ENCODE measurements at regions not wholly inside any gene's neighbourhood (a gene's known extent, or its start where the extent isn't known, plus 50 kb on each side); places are given as distances from the start of the nearest gene placed in this dataset.

DNA sequence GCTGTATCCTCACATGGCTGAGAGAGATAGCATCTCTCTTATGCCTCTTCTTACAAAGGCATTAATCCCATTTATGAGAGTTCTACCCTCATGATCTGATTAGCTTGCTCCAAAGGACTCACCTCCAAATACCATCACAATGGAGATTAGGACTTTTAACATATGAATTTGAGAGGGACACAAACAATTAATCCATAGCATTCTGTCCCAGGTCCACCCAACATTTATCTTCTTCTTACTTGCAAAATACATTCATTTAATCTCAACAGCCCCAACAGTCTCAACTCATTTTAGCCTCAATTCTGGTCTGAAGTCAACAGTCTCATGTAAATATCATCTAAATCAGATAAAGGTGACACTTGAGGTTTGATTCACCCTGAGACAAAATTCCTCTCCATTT, 555.4 kb downstream of the RAB28 start:
- H3K4me3 Mint-ChIP-seq = no peak overlapping the region
- TF ChIP-seq, protein P1, sequence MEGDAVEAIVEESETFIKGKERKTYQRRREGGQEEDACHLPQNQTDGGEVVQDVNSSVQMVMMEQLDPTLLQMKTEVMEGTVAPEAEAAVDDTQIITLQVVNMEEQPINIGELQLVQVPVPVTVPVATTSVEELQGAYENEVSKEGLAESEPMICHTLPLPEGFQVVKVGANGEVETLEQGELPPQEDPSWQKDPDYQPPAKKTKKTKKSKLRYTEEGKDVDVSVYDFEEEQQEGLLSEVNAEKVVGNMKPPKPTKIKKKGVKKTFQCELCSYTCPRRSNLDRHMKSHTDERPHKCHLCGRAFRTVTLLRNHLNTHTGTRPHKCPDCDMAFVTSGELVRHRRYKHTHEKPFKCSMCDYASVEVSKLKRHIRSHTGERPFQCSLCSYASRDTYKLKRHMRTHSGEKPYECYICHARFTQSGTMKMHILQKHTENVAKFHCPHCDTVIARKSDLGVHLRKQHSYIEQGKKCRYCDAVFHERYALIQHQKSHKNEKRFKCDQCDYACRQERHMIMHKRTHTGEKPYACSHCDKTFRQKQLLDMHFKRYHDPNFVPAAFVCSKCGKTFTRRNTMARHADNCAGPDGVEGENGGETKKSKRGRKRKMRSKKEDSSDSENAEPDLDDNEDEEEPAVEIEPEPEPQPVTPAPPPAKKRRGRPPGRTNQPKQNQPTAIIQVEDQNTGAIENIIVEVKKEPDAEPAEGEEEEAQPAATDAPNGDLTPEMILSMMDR (IDR thresholded peaks at IDR 0.05) = no peak
- H3K27me3 Mint-ChIP-seq (ENCODE audit: insufficient read depth) = peaks cover 1% of the 10 kb centered on the region
- no peak for DNase-seq
- no peaks in the 10 kb centered on the region for H3K4me1 Mint-ChIP-seq (ENCODE audit: low read depth)
- no peaks in the 10 kb centered on the region; the same call in 1 of the 2 replicates for H3K36me3 Mint-ChIP-seq (ENCODE audit: low read depth)
- H3K9me3 Mint-ChIP-seq = peaks cover 51% of the 10 kb centered on the region
- no peak overlapping the region for H3K27ac Mint-ChIP-seq

DNA sequence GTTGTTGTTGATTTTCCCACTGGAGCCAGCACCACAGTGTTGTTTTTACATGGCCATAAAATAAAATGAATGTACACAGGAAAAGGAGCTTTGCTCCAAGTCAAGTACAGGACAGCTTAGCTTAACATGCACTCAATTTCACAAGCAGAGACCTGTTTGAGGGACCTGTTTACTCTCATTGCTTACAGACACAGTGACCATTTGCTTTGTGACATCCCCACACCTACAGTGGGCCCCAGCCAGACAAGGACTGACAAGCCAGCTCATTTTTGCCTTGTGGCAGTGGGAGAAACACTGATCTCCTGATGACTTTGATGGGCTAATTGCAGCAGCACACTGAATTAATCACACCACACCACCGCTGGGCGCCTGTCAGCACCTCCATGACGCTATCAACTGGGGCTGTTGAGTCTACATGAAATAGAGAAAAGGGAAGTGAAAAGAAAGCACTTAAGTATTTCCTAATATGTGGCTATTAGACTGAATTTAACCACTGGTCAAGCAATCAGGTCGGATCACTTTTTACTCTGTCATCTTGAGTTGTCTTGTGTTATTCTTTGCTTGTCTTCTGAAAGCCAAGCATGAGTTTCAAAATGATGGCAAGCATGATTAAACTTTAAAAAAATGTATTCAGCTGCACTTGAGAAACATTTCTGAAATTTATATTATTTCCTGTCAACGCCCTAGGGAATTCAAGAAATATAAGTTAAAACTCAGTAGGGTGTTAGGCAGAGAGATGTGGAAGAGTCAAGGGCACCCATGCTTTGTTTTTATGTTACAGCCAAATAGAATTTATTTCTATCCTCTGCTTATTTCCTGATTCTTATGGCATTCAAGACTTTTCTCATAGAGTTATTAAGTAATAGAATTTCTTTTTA, 557.7 kb downstream of the RAB28 start:
- peaks cover 41% of the 10 kb centered on the region for H3K9me3 Mint-ChIP-seq
- H3K4me3 Mint-ChIP-seq = no peak overlapping the region
- peaks cover 1% of the 10 kb centered on the region for H3K27me3 Mint-ChIP-seq (ENCODE audit: insufficient read depth)
- no peaks in the 10 kb centered on the region for H3K4me1 Mint-ChIP-seq (ENCODE audit: low read depth)
- TF ChIP-seq, protein P1 (IDR thresholded peaks at IDR 0.05) = no peak
- H3K27ac Mint-ChIP-seq = no peak overlapping the region
- no peaks in the 10 kb centered on the region; the same call in 1 of the 2 replicates for H3K36me3 Mint-ChIP-seq (ENCODE audit: low read depth)
- no peak for DNase-seq

DNA sequence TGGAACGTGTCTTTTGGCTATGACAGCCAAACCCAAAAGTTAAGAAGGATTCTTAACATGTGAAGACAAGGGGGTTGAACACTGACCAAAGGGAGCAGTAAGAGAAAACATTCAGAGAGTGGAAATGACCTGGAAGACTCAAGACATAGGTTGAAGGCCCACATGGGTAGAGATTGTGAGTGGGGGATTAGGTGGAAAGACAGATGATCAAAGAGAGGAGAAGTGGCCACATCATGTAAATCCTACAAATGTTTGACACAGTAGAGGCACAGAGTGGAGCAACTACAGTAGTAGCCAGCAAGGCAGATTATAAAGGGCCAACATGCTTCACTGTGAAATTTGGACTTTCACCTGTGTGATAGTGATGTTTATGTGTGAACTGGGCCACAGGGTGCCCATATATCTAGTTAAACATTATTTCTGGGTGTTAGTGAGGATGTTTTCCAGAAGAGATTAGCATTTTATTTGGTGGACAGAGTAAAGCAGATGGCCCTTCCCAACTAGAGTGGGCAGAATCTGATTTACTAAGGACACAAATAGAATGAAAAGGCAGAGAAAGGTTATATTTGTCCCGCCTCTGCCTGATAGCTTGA, 559.3 kb downstream of the RAB28 start:
- H3K36me3 Mint-ChIP-seq (ENCODE audit: low read depth) = no peaks in the 10 kb centered on the region; the same call in 1 of the 2 replicates
- no peak for DNase-seq
- peaks cover 1% of the 10 kb centered on the region for H3K27me3 Mint-ChIP-seq (ENCODE audit: insufficient read depth)
- H3K9me3 Mint-ChIP-seq = peaks cover 33% of the 10 kb centered on the region
- H3K27ac Mint-ChIP-seq = no peak overlapping the region
- no peak overlapping the region for H3K4me3 Mint-ChIP-seq
- TF ChIP-seq, protein P1 (IDR thresholded peaks at IDR 0.05) = no peak
- H3K4me1 Mint-ChIP-seq (ENCODE audit: low read depth) = no peaks in the 10 kb centered on the region

DNA sequence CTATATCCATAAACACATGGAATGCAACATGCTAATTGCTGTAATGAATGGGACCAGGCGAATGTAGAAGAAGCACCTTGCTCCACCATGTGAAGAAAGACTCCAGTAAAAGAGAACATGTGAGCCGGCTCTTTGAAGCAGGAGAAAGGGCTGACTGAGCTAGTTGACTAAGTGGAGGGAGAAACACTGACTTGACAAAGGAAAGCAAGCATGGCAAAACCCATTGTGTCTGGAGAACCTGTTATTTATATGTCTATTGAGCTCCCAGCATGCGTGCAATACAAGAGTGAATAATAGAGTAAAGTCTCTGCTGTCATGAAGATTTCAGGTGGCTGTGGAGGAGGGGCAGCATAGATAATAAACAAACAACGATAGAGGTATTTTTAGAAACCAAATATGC, 559.9 kb downstream of the RAB28 start:
- H3K4me1 Mint-ChIP-seq (ENCODE audit: low read depth) = no peaks in the 10 kb centered on the region
- TF ChIP-seq, protein P1 (IDR thresholded peaks at IDR 0.05) = no peak
- H3K4me3 Mint-ChIP-seq = no peak overlapping the region
- H3K27me3 Mint-ChIP-seq (ENCODE audit: insufficient read depth) = peaks cover 1% of the 10 kb centered on the region
- peaks cover 28% of the 10 kb centered on the region for H3K9me3 Mint-ChIP-seq
- no peaks in the 10 kb centered on the region; the same call in 1 of the 2 replicates for H3K36me3 Mint-ChIP-seq (ENCODE audit: low read depth)
- H3K27ac Mint-ChIP-seq = no peak overlapping the region
- no peak for DNase-seq

DNA sequence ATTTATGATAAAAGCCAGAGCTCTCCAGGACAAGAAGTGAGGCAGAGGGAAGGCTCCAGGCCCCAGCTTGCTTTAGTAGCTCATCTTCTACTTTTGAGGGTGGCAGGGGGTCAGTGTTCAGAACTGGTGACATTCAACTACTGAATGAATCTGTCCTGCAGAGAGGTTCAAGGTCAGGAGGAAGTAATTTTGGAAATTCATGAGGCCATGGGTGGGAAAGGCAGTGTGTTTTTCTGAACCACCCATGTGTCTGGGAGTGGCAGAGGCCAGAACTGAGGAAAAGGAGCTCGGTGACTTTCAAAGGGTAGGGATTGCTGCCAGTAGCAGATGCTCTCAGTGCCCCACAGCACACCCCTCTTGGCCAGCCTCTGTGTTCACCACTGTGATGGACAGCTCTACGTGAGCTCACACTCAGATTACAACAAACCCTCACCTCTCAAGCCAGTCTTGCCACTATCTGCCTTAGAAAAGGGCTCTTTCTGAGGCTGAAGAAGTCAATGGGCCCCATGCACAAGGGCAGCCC, 571.2 kb downstream of the RAB28 start:
- Mint-ChIP-seq H3K9me3 (peaks cover 31% of the 10 kb centered on the region), H3K27me3 (ENCODE audit: insufficient read depth) (no peaks in the 10 kb centered on the region), H3K4me1 (ENCODE audit: low read depth) (no peaks in the 10 kb centered on the region)

More for the DNA sequence above, 571.2 kb downstream of the RAB28 start:
- H3K4me3 Mint-ChIP-seq = no peak overlapping the region
- H3K36me3 Mint-ChIP-seq (ENCODE audit: low read depth) = no peaks in the 10 kb centered on the region
- no peak overlapping the region for H3K27ac Mint-ChIP-seq
- DNase-seq = no peak
- TF ChIP-seq, protein P1 (IDR thresholded peaks at IDR 0.05) = no peak
